HEK293 (cell line): ENCODE measurements at regions not wholly inside any gene's neighbourhood (a gene's known extent, or its start where the extent isn't known, plus 50 kb on each side); places are given as distances from the start of the nearest gene placed in this dataset.
A peak's percentile ranks its signal among the peaks of the same experiment; 100 is the strongest.

ENCODE experiments used
- CTCF ChIA-PET: fragments of 350-600 bp; formaldehyde crosslinking; extraction: SDS; loops from one replicate; lab custom pipeline; 2021; ENCODE audit warnings: antibody characterized with exemption; lab: Yijun Ruan, JAX
- POLR2A ChIA-PET: fragments of 300-600 bp; formaldehyde crosslinking; extraction: SDS; loops from one replicate; lab custom pipeline; 2020; ENCODE audit warnings: antibody characterized with exemption, inconsistent platforms; lab: Yijun Ruan, JAX
- H3K27ac ChIP-seq: fragments of 200-500 bp; sonication (Bioruptor generic); 2 replicates; pipeline ENCODE4 v1.5.1; 2014; ENCODE audit warnings: low read depth, low read length, control low read depth, inconsistent platforms; ENCODE audit errors: extremely low read depth
- H3K36me3 ChIP-seq, 2 experiments: fragments of 200-500 bp in 1 of 2; sonication (Bioruptor generic) in 1 of 2; 1 replicate in 1 of 2; 2 replicates in 1 of 2; pipeline ENCODE4 v1.5.1; 2014 to 2017; ENCODE audit warnings: inconsistent platforms in 2 of 2, low read length in 2 of 2; ENCODE audit not compliant: control insufficient read depth in 2 of 2, insufficient read depth in 1 of 2
- H3K4me1 ChIP-seq: fragments of 200-500 bp; sonication (Bioruptor generic); 2 replicates; pipeline ENCODE4 v1.5.1; 2014; ENCODE audit warnings: mild to moderate bottlenecking, low read length, inconsistent platforms; ENCODE audit not compliant: control insufficient read depth, insufficient read depth
- H3K4me3 ChIP-seq: 2 replicates; pipeline ENCODE4 v1.5.1; 2011; ENCODE audit warnings: low read depth, mild to moderate bottlenecking, control low read depth, low read length, moderate library complexity
- H3K9me3 ChIP-seq: fragments of 200-500 bp; sonication (Bioruptor generic); 2 replicates; pipeline ENCODE4 v1.5.1; 2014; ENCODE audit warnings: low read depth, low read length, inconsistent platforms; ENCODE audit not compliant: control insufficient read depth, insufficient read depth
- EGR2 ChIP-seq: fragments of 450-650 bp; formaldehyde crosslinking; IDR thresholded peaks from 2 replicates; pipeline ENCODE4 v1.5.1; 2016; ENCODE audit warnings: low read depth, missing biosample characterization, missing genetic modification characterization
- FEZF1 ChIP-seq: fragments of 450-650 bp; formaldehyde crosslinking; IDR thresholded peaks from 2 replicates; pipeline ENCODE4 v1.5.1; 2016; ENCODE audit warnings: missing biosample characterization, missing genetic modification characterization
- GLIS1 ChIP-seq: fragments of 450-650 bp; formaldehyde crosslinking; IDR thresholded peaks from 2 replicates; pipeline ENCODE4 v1.5.1; 2016; ENCODE audit warnings: missing biosample characterization, missing genetic modification characterization
- HOXD13 ChIP-seq: sonication (generic); formaldehyde crosslinking; IDR thresholded peaks from 2 replicates; pipeline ENCODE4 v1.8.0; 2022; ENCODE audit warnings: missing genetic modification reagents, borderline replicate concordance
- KLF17 ChIP-seq: fragments of 450-650 bp; formaldehyde crosslinking; IDR thresholded peaks from 2 replicates; pipeline ENCODE4 v1.5.1; 2016; ENCODE audit warnings: missing biosample characterization, missing genetic modification characterization
- SP7 ChIP-seq: fragments of 450-650 bp; formaldehyde crosslinking; IDR thresholded peaks from 2 replicates; pipeline ENCODE4 v1.5.1; 2016; ENCODE audit warnings: missing biosample characterization, missing genetic modification characterization
- TRIM28 ChIP-seq: IDR thresholded peaks from 2 replicates; pipeline ENCODE4 v1.6.1; 2011; ENCODE audit warnings: low read length, control low read depth, borderline replicate concordance
- WT1 ChIP-seq: fragments of 450-650 bp; formaldehyde crosslinking; IDR thresholded peaks from 2 replicates; pipeline ENCODE4 v1.5.1; 2016; ENCODE audit warnings: missing biosample characterization, missing genetic modification characterization
- ZBTB17 ChIP-seq: fragments of 450-650 bp; formaldehyde crosslinking; IDR thresholded peaks from 2 replicates; pipeline ENCODE4 v1.5.1; 2016; ENCODE audit warnings: missing biosample characterization, missing genetic modification characterization
- ZBTB20 ChIP-seq: fragments of 450-650 bp; formaldehyde crosslinking; IDR thresholded peaks from 2 replicates; pipeline ENCODE4 v1.5.1; 2016; ENCODE audit warnings: missing biosample characterization, missing genetic modification characterization
- ZBTB21 ChIP-seq: fragments of 450-650 bp; formaldehyde crosslinking; IDR thresholded peaks from 2 replicates; pipeline ENCODE4 v1.5.1; 2017; ENCODE audit warnings: missing biosample characterization, missing genetic modification characterization
- ZBTB44 ChIP-seq: fragments of 450-650 bp; IDR thresholded peaks from 2 replicates; pipeline ENCODE4 v1.5.1; 2018; ENCODE audit warnings: missing biosample characterization, mild to moderate bottlenecking, missing genetic modification characterization
- ZIC2 ChIP-seq: fragments of 450-650 bp; formaldehyde crosslinking; IDR thresholded peaks from 2 replicates; pipeline ENCODE4 v1.5.1; 2016; ENCODE audit warnings: missing biosample characterization, missing genetic modification characterization
- ZNF114 ChIP-seq: fragments of 450-650 bp; formaldehyde crosslinking; IDR thresholded peaks from 2 replicates; pipeline ENCODE4 v1.5.0; 2017; ENCODE audit warnings: missing biosample characterization, missing genetic modification characterization
- ZNF121 ChIP-seq: fragments of 450-650 bp; formaldehyde crosslinking; IDR thresholded peaks from 2 replicates; pipeline ENCODE4 v1.5.1; 2016; ENCODE audit warnings: missing biosample characterization, missing genetic modification characterization
- ZNF16 ChIP-seq: fragments of 450-650 bp; formaldehyde crosslinking; IDR thresholded peaks from 2 replicates; pipeline ENCODE4 v1.5.1; 2016; ENCODE audit warnings: low read depth, missing biosample characterization, missing genetic modification characterization
- ZNF2 ChIP-seq: fragments of 450-650 bp; formaldehyde crosslinking; IDR thresholded peaks from 2 replicates; pipeline ENCODE4 v1.5.1; 2016; ENCODE audit warnings: missing biosample characterization, missing genetic modification characterization
- ZNF221 ChIP-seq: fragments of 450-650 bp; formaldehyde crosslinking; IDR thresholded peaks from 2 replicates; pipeline ENCODE4 v1.5.1; 2017; ENCODE audit warnings: missing biosample characterization, missing genetic modification characterization, borderline replicate concordance
- ZNF248 ChIP-seq: fragments of 450-650 bp; formaldehyde crosslinking; IDR thresholded peaks from 2 replicates; pipeline ENCODE4 v1.5.1; 2017; ENCODE audit warnings: missing biosample characterization, missing genetic modification characterization
- ZNF335 ChIP-seq: fragments of 450-650 bp; formaldehyde crosslinking; conservative IDR thresholded peaks from 2 replicates; pipeline ENCODE4 v1.5.1; 2016; ENCODE audit warnings: missing biosample characterization, missing genetic modification characterization
- ZNF350 ChIP-seq: fragments of 450-650 bp; formaldehyde crosslinking; IDR thresholded peaks from 2 replicates; pipeline ENCODE4 v1.5.0; 2017; ENCODE audit warnings: missing biosample characterization, mild to moderate bottlenecking, missing genetic modification characterization
- ZNF530 ChIP-seq: fragments of 450-650 bp; formaldehyde crosslinking; IDR thresholded peaks from 2 replicates; pipeline ENCODE4 v1.5.1; 2016; ENCODE audit warnings: low read depth, missing biosample characterization, missing genetic modification characterization
- ZNF544 ChIP-seq: fragments of 450-650 bp; formaldehyde crosslinking; IDR thresholded peaks from 2 replicates; pipeline ENCODE4 v1.5.0; 2017; ENCODE audit warnings: missing biosample characterization, missing genetic modification characterization
- ZNF561 ChIP-seq: fragments of 450-650 bp; IDR thresholded peaks from 2 replicates; pipeline ENCODE4 v1.5.1; 2018; ENCODE audit warnings: missing biosample characterization, missing genetic modification characterization, borderline replicate concordance
- ZNF580 ChIP-seq: fragments of 450-650 bp; formaldehyde crosslinking; IDR thresholded peaks from 2 replicates; pipeline ENCODE4 v1.5.1; 2016; ENCODE audit warnings: missing biosample characterization, missing genetic modification characterization
- ZNF596 ChIP-seq: fragments of 450-650 bp; IDR thresholded peaks from 2 replicates; pipeline ENCODE4 v1.5.0; 2018; ENCODE audit warnings: missing biosample characterization, mild to moderate bottlenecking, missing genetic modification characterization, moderate library complexity
- ZNF624 ChIP-seq: fragments of 450-650 bp; formaldehyde crosslinking; IDR thresholded peaks from 2 replicates; pipeline ENCODE4 v1.5.1; 2017; ENCODE audit warnings: missing biosample characterization, missing genetic modification characterization
- ZNF629 ChIP-seq: fragments of 450-650 bp; formaldehyde crosslinking; IDR thresholded peaks from 2 replicates; pipeline ENCODE4 v1.5.1; 2017; ENCODE audit warnings: missing biosample characterization, missing genetic modification characterization
- ZNF654 ChIP-seq: fragments of 450-650 bp; formaldehyde crosslinking; IDR thresholded peaks from 2 replicates; pipeline ENCODE4 v1.5.1; 2016; ENCODE audit warnings: low read depth, missing biosample characterization, missing genetic modification characterization
- ZNF707 ChIP-seq: fragments of 450-650 bp; formaldehyde crosslinking; IDR thresholded peaks from 2 replicates; pipeline ENCODE4 v1.5.1; 2016; ENCODE audit warnings: missing biosample characterization, missing genetic modification characterization
- ZNF843 ChIP-seq: fragments of 450-650 bp; formaldehyde crosslinking; IDR thresholded peaks from 2 replicates; pipeline ENCODE4 v1.5.1; 2016; ENCODE audit warnings: missing biosample characterization, missing genetic modification characterization
- ZSCAN16 ChIP-seq: fragments of 450-650 bp; formaldehyde crosslinking; IDR thresholded peaks from 2 replicates; pipeline ENCODE4 v1.5.1; 2016; ENCODE audit warnings: missing biosample characterization, missing genetic modification characterization
- ZSCAN30 ChIP-seq: fragments of 450-650 bp; IDR thresholded peaks from 2 replicates; pipeline ENCODE4 v1.5.1; 2018; ENCODE audit warnings: missing biosample characterization, mild to moderate bottlenecking, missing genetic modification characterization, moderate library complexity
- TF ChIP-seq, protein P1 (sequence below): fragments of 450-650 bp; formaldehyde crosslinking; IDR thresholded peaks from 2 replicates; pipeline ENCODE4 v1.5.1; 2016; ENCODE audit warnings: missing biosample characterization, missing genetic modification characterization

GRCh38 chr5:56440871-56441740 lies 208.0 kb upstream of the ANKRD55 start:
- ChIA-PET POLR2A (no interaction called here), CTCF (interaction anchor here (0.6 to 1.0 kb wide), 2 partner anchors 397 to 1279 kb away, joined by 3 to 5 read pairs; no protein-coding TSS in a partner anchor)
- no peaks in the 10 kb centered on the region for H3K36me3 ChIP-seq
- no peak overlapping the region for H3K27ac ChIP-seq
- peaks cover 8% of the 10 kb centered on the region; the same call in 1 of the 2 replicates for H3K4me1 ChIP-seq
- H3K9me3 ChIP-seq: no peaks in the 10 kb centered on the region
- TF ChIP-seq ZNF350 (no peak), TRIM28 (0 out of 2 replicates have a peak, but pooled peaks have one; percentile 16), ZNF596 (tag by site-specific recombination) (peak; percentile 44; the same call in 1 of the 2 replicates), WT1 (tag by site-specific recombination) (peak; percentile 99), ZNF114 (tag by site-specific recombination) (no peak), ZNF544 (tag by site-specific recombination) (no peak), ZNF843 (0 out of 2 replicates have a peak, but pooled peaks have one; percentile 22), ZIC2 (peak; percentile 80), ZSCAN30 (tag by site-specific recombination) (0 out of 2 replicates have a peak, but pooled peaks have one; percentile 23), FEZF1 (peak; percentile 55), ZBTB21 (0 out of 2 replicates have a peak, but pooled peaks have one; percentile 16), SP7 (tag by site-specific recombination) (0 out of 2 replicates have a peak, but pooled peaks have one; percentile 45), EGR2 (tag by site-specific recombination) (no peak), ZBTB20 (tag by site-specific recombination) (peak; percentile 62), ZNF561 (tag by site-specific recombination) (0 out of 2 replicates have a peak, but pooled peaks have one; percentile 43), ZNF580 (tag by site-specific recombination) (0 out of 2 replicates have a peak, but pooled peaks have one; percentile 37), ZNF629 (0 out of 2 replicates have a peak, but pooled peaks have one; percentile 18), GLIS1 (tag by site-specific recombination) (0 out of 2 replicates have a peak, but pooled peaks have one; percentile 9), ZBTB17 (peak; percentile 75), ZNF624 (tag by site-specific recombination) (no peak), ZNF16 (tag by site-specific recombination) (no peak), ZNF335 (tag by site-specific recombination) (peak; percentile 60), KLF17 (tag by site-specific recombination) (peak; percentile 36; the same call in 1 of the 2 replicates)
- TF ChIP-seq, protein P1, sequence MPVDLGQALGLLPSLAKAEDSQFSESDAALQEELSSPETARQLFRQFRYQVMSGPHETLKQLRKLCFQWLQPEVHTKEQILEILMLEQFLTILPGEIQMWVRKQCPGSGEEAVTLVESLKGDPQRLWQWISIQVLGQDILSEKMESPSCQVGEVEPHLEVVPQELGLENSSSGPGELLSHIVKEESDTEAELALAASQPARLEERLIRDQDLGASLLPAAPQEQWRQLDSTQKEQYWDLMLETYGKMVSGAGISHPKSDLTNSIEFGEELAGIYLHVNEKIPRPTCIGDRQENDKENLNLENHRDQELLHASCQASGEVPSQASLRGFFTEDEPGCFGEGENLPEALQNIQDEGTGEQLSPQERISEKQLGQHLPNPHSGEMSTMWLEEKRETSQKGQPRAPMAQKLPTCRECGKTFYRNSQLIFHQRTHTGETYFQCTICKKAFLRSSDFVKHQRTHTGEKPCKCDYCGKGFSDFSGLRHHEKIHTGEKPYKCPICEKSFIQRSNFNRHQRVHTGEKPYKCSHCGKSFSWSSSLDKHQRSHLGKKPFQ (tag by site-specific recombination): no peak
- no peak overlapping the region for H3K4me3 ChIP-seq

- Histone ChIP-seq H3K9me3 (no peaks in the 10 kb centered on the region), H3K4me3 (no peak overlapping the region), H3K27ac (no peak overlapping the region), H3K4me1 (no peaks in the 10 kb centered on the region), H3K36me3 (no peaks in the 10 kb centered on the region)
- ChIA-PET POLR2A (no interaction called here), CTCF (no interaction called here)
- TF ChIP-seq ZNF121 (no peak), ZNF561 (tag by site-specific recombination) (no peak), HOXD13 (CRISPR knock-in tag) (no peak), ZNF221 (tag by site-specific recombination) (no peak), ZNF2 (no peak), ZNF530 (tag by site-specific recombination) (no peak), ZNF707 (tag by site-specific recombination) (no peak), ZNF654 (no peak), ZSCAN16 (tag by site-specific recombination) (no peak), ZNF248 (no peak), ZBTB44 (tag by site-specific recombination) (no peak)
Measured at GRCh38 chr5:56434986-56435385, 201.9 kb upstream of the ANKRD55 start.
